ENCODE measurements at regions not wholly inside any gene's neighbourhood (a gene's known extent, or its start where the extent isn't known, plus 50 kb on each side); places are given as distances from the start of the nearest gene placed in this dataset.
A peak's percentile ranks its signal among the peaks of the same experiment; 100 is the strongest.
"Not testable (repeated sequence)": the region's sequence is repeated elsewhere in the genome, so short reads cannot be mapped to it uniquely, and the experiment has no call there.

DNA sequence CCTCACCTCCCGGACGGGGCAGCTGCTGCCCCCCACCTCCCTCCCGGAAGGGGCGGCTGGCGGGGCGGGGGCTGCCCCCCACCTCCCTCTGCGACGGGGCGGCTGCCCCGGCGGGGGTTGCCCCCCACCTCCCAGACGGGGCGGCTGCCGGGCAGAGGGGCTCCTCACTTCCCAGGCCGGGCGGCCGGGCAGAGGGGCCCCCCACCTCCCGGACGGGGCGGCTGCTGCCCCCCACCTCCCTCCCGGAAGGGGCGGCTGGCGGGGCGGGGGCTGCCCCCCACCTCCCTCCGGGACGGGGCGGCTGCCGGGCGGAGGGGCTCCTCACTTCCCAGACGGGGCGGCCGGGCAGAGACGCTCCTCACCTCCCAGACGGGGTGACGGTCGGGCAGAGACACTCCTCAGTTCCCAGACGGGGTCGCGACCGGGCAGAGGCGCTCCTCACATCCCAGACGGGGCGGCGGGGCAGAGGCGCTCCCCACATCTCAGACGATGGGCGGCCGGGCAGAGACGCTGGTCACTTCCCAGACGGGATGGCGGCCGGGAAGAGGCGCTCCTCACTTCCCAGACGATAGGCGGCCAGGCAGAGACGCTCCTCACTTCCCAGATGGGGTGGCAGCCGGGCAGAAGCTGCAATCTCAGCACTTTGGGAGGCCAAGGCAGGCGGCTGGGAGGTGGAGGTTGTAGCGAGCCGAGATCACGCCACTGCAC is 1218.8 kb downstream of the GATA3 start:
- DNase-seq: not testable (repeated sequence)

DNA sequence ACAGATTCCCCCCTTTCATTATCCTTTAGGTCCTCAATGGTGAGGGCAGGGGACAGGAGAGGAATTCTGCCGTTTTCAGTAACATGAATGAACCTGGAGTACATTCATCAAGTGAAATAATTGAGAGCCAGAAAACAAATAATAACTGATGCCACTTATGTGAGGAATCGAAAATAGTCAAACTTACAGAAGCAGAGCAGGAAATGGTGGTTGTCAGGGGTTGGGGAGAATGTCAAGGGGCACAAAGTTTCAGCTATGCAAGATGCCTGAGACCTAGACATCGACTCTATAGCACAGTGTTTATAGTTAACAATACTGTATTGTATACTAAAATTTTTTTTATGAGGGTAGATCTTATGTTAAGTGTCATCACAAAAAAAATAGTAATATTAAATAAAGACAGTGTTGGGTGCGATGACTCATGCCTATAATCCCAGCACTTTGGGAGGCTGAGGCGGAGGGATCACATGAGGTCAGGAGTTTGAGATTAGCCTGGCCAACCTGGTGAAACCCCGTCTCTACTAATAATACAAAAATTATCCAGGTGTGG is 1219.8 kb downstream of the GATA3 start:
- no peak for DNase-seq

DNA sequence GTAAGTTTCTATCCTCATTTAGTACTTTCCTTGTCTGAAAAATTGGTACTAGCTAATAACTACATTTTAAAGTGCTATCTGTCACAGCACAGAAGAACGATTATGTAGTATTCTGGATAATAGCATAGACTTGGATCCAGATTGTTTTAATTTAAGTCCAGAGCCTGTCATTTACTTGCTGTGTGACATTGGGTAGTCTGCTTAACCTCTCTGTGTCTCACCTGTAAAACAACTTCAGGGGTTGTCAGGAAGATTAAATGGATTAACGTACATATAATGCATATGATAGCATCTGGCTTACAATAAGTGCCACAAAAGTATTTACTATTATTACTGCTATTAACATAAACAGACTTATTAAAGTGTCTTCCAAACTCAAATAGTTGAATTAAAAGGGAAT is 1221.4 kb downstream of the GATA3 start:
- no peak for DNase-seq

DNA sequence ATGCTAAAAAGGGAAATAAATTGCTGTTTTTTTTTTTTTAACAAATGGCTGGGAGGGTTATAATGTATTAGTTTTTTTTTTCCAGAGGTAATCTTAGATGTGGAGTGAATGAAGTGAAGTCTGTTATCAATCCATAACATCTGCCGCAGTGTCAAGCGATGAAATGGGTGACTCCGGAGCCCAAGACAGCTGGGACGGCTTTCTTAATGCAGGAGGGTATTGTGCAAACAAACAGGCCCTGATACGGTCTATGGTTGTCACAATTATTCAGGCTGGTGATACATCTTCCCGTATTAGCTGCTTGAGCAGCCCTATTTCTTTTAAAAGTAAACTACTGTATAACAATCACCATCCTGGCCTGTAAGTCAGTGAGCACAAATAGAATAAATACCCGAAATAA is 1231.2 kb downstream of the GATA3 start:
- DNase-seq: no peak

DNA sequence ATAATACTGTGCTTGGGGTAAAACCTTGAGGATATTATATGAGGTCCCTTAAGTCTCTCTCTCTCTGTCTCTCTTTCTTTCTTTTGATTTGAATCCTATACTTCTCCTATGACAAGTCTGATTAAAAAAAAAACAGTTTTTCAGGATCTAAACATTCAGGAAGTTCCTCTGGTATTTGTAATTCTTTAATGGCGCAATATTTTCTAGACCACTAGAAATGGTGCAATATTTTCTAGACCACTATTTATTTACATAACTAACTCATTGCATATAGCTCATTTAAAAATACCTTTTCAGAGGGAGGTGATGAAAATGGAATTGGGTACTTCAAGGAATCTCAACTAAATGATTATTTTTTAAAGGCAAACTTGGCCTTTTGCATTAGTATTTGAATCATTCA is 1235.3 kb downstream of the GATA3 start:
- DNase-seq: no peak

DNA sequence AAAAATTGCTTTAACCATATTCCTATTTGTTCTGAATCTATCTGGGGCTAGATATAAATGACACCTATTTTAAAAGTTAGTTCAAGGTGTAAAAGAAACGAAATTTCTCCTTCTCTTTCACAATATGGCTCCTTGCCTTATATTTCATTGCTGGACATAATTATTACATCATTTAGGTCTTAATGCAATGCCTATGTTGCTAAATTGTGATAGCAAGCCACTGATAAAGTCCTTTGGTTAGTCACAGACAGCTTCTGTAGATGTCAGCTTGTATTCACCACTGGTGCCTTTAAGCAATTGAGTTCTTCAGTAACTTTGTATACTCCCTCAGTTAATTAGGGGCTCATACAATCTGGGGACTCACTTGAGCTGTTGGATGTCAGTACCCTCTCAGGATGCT is 1236.6 kb downstream of the GATA3 start:
- DNase-seq: no peak

DNA sequence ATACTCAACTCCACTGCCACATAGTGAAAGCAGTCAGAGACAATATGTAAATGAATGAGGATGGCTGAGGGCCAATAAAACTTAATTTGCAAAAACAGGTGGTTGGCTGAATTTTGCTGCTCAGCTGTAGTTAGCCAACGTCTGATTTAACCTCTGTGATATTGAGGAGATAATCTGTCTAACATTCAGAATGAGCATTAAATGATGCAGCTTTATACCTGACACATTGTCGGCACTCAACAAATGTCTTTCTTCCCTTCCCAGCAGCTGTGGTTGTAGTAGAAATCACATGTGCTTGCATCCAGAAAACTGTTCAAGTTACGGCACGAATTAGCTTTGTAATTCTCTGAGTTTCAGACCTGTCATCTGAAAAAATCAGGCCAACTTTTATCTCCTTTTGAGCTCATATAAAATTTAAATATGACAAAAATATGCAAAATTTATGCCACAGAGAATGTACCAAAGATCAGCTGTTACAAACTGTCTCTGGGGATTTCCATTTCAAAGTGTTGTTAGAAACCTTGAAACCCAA is 1239.7 kb downstream of the GATA3 start:
- no peak for DNase-seq

DNA sequence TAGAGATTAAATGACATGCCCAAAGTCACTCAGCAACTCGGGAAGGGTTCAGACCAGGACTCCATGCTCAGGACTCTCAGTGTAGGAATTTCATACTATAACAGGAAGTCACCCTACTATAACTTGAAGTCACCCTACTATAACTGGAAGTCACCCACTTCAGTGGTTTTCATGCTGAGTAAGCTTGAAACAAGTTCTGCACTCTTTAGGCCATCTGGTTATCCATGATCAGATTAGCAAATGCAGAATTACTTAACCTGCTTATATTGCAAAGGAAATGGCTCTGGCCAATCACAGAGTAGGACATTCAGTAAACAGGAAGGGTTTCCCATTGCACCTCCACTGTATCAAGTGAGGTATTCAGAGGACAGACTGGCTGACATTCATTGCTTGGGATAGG is 1240.4 kb downstream of the GATA3 start:
- DNase-seq: no peak

DNA sequence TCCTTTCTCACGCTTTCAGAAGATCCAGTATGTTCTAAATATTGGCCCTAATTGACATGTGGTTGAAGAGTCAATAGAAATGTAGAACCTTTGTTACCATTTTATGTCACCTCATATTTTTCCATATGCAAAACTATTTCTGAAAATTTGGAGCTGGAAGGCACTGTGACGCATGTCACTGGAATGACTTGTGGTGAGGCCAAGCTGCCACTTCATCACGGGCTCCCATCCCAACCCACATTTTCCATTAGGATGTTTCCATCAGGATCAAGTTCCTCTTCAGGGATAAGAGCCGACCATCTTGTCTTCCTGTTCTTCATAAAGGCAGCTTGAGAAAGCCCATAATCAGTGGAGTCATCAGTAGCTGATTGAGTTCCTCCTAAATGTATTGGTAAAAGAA is 1241.7 kb downstream of the GATA3 start:
- DNase-seq: no peak

DNA sequence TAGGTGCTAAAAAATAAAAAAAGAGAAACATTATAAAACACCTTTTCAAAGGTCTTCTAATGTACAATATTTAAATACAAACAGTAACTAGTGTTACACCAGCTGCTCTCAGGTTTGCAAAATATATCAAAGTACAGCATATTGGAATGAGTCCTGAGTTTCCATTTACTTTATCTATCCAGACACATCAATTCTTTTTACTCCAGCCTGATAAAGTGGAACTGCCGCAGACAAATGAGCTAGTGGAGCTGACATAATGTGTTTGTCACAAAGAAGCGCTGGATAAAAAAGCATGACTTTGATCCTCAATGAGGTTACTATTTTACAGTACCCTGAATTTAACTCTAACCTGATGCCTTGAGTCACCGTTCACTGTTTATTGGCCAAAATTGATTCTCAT is 1243.1 kb downstream of the GATA3 start:
- no peak for DNase-seq

DNA sequence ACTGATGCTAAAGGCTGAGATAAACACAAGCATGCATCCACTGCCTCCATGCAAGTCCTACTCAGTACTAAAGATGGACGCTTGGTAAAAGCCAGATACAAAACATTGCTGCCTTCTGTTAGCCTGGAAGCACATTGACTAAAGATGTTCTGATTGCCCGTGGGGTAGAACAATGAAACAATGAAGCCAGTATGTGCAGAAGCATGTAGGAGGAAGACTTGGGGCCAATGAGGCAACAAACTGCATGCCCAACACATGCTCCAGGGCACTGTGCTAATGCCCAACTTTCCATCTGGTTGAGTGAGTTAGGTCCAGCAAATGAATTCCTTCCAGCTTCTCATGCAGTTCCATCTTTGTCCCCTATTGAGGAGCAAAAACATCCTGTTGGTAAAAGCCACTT is 1245.5 kb downstream of the GATA3 start:
- DNase-seq: no peak

DNA sequence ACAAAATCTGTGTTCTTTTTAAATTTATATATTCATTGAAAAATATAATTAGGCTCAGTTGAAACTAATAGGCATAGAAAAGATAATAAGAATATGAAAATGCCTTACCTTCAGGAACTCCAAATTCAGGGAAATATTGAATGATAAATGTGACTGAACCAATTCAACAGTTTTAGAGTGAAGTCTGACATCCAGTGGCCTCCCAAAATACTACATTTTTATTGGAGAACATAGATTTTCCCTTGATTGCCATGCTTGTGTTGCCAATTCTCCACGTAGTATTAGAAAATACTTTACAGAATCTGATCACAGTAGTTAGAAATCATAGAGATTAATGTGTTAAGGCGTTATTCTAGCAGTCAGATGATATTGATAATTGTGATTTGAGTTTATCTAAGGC is 1246.7 kb downstream of the GATA3 start:
- no peak for DNase-seq

DNA sequence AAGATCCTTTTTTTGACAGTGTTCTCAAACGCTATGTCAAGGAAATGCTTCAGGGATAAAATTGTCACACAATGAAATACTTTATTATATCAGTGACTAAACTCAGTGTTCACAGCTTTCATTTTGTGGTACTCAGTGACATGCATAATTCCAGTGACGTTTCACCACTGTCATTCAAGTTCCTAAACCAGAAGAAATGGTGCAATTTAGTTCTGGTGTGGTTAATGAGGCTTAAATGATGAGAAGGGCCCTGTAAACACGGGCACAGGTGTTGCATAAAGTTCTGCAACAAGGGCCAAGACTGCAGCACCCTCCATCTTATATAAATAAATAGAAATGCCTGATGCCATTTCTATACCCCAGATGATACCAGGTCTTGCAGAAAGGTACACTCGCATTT is 1247.1 kb downstream of the GATA3 start:
- DNase-seq: peak; percentile 2

DNA sequence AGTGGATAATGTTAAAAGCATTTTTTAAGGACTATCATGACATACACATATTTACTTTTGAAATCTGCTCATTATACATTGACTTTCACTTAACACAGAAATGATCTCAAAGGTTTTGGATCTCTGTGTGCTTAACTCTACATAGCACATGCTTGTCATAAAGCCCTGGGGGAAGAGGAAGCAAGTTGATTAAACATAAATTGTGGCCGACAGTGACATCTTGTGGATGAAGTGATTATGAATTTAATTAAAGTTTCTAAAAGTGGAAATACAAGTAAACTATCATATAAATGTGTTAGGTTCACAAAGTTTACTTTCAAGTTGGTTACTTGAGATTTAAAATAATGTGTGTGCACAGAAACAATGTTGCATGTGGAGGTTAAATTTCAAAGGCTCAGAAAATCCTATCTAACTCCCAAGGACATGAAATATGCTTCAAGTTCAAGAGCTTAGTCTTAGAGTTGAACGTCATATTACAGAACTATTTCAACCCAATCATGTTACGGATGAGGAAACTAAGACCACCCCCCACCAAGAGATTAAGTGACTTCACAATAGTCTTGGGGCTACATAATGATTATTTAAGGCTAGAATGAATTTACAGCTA is 1247.8 kb downstream of the GATA3 start:
- DNase-seq: no peak

DNA sequence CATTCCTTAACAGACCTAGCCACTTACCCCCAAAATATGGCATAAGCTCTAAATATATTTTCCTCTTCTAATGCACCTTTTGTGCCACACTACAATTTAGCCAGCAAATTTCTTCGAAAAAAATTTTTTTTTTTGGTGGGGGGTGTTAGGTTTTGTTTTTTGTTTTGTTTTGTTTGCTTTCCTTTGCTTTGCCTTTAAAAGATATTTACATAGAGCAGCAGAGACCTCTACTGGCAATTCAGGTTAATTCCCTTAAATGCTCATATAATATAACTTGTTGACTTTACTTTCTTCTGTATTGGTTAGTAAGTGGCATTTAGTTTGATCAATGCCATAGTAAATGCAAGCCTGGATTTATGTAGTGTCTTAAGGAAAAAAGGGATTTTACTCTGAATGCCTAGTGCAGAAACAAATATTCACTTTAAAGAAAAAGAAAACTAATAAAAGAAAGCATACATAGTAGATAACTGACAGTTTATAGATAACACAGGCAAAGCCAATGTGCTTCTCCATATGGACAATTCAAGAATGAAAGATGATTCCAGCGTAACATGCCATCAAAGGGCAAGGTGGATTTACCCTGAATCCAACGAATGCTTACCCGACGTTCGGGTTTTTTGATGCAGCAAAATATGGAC is 1250.6 kb downstream of the GATA3 start:
- DNase-seq: no peak

DNA sequence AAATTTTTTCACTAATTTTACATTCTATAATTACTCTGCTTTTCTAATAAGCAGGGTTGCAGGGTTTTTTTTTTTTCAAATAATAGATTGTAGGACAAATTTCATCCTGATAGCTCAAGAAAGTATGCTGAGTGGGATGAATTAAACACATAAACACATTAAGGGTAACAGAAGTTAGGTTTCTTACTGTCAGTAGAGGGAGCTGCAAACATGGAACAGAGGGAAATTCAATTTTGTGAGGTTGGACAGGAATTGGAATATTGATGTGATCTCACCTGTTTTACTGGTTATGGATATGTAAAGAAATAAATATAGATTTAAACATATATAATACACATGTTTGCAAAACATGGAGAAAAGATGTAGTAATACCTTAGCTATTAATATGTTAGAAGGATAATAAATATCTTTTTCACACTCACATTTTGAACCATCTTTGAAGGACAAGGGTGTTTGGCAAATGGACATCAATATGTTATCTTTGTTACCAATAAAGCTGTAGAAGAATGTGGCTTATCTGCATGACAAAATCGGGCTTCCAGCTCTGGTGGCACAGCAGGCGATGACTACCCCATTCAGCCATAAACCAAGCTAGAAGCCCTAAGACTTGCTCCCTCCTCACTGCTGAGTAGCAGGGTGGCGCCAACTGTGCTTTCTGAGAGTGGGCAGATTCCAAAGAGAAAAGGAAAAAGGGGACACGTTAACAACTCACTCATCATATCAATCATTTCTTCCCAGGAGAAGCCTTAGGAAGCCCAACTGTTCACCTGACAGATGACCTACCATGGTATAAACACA is 1257.4 kb downstream of the GATA3 start:
- DNase-seq: no peak

DNA sequence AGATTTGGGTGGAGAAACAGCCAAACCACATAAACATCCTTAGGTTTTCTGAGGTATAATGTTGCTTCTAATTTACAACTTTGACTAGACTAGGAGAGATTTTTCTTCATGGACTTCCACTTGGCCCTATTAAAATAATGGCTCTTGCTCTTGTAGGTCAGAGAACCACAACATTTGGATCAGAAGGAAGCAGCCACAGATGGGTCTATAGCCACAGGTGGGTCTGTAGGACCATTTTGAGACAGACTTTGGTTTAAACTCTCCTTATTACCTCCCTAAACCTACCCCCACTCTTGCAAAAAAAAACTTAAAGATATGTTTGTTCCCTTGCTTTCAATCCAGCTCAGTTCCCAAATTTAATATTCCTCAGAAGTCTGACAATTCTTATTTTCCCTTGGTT is 1260.8 kb downstream of the GATA3 start:
- no peak for DNase-seq

DNA sequence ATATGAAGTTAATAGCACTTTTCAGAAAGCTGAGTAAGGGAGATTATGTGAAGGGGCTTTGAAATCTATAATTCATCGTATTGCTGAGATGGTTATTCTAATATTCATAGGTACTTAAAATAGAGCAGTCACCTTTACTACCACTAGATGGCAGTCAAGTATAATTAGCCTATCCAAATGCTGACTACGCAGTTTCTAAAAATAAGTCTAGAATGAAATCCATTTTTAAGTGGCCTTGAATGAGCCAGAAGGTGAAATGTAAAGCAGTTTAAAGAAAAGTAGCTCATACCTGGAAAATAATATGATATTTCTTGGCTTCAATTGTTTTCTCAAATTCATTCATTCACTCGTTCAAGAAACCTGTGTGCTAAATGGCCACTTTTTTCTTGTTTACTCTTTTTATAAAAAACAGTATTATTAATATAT is 1277.1 kb downstream of the GATA3 start:
- no peak for DNase-seq

DNA sequence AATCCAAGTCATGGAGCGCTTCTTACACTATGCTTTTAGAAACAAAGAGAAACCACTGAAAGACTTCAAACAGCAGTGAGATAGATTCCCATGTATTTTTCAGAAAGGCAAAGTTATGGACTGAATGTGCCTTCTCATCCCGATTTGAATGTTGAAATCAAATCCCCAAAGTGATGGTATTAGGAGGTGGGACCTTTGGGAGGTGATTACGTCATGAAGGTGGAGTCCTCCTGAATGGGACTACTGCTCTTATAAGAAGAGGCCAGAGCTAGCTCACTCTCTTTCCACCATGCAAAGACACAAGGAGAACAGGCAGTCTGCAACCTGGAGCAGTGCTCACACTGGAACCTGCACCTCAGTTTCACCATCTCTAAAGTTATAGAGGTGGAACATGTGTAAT is 1279.8 kb downstream of the GATA3 start:
- DNase-seq: no peak

DNA sequence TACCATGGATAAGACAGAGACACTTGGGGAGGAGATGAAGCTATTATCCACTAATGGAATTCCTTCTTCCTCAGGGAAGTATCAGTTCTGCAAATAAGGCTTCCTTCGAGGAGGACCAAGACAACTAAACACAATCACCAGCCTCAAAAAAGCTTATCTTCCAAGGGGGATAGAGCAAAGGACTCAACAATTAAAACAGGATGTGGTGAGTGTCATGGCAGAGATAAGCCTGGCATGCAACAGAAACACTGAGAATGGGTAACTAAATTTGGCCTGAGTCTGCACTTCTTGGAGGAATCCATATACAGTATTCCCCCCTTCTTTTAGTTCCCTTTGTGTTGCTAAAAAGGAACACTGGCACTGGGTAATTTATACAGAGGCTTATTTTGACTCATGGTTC is 1285.2 kb downstream of the GATA3 start:
- DNase-seq: no peak

DNA sequence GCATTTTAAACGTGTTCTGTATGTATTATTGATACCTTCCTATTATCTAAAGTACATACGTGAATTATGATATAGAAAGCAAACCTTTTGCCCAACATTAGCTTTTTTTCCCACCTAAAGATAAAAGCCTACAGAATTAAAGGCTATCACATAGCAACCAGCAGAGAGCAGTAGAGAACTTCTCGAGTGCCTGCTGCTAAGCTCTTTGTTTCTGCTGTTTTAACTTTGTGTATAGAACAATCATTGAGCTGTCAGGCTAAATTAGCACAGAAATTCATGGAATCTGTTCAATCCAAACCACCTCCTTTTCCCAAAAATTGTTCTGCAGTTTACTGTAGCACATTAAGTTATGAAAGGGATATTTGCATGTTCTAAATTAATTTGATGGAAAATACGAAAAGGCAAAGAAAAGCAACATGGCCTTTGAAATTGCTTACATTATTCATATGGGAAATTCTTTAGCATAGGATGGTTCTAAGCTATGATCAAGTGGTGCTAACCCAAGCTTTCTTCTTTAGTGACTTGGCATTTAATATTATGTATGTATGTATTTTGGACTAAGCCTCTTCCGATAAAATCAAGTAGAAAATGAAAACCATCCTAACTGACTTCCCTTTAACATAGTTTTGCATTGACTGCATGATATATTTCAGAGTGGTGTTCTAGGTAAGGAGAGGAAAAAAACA is 1288.5 kb downstream of the GATA3 start:
- DNase-seq: no peak

DNA sequence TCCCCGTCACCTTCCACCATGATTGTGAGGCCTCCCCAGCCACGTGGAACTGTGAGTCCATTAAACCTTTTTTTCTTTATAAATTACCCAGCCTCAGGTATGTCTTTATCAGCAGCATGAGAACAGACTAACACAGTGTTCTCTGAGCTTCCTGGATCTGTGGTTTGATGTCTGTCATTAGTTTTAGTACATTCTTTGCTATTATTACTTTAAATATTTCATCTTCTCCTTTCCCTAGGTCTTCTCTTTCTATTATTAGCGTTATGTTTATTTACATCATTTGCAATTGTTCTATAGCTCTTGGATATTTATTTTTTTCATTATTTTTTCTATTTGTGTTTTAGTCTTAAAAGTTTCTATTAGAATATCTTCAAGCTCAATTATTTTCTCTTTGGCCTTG is 1293.4 kb downstream of the GATA3 start:
- DNase-seq: not testable (repeated sequence)

DNA sequence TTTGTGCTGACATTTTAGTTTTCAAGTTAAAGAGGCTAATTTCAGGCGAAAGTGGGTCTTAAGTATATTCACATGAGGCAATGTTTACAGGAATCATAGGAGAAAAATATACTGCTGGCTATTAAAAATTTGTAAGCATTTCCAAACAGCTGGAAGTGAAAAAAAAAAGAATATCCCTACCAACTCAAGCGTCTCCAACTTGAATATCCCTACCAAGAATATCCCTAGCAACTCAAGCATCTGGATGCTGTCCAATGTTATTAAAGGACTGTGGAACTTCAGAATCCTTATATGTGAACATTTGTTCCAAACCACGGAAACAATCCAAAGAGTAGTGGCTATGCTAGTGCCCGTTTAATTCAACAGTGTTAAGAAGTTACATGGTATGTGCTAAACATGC is 1303.0 kb downstream of the GATA3 start:
- no peak for DNase-seq
